Adrenal gland (tissue), 9 donors: ENCODE measurements at regions not wholly inside any gene's neighbourhood (a gene's known extent, or its start where the extent isn't known, plus 50 kb on each side); places are given as distances from the start of the nearest gene placed in this dataset.

ENCODE experiments used
- DNase-seq, 7 donors: peaks; one replicate each; pipeline ENCODE4 v3.0.0-alpha.2; 2019 to 2020
- H3K27ac ChIP-seq, 5 donors: fragments of 200-600 bp; sonication (generic) in 4 of 5; 1 replicate in 3 of 5; 2 replicates in 2 of 5; pipeline versions ENCODE4 v1.5.1 to v1.8.0; 2016 to 2020; ENCODE audit warnings: mild to moderate bottlenecking in 1 of 5
- H3K27me3 ChIP-seq: fragments of 200-600 bp; 2 replicates; pipeline ENCODE4 v1.8.0; 2021
- H3K36me3 ChIP-seq, 2 donors: fragments of 200-600 bp; replicated peaks in 1 of 2; 1 replicate in 1 of 2; 2 replicates in 1 of 2; pipeline versions ENCODE4 v1.5.1 to v1.8.0; 2018 to 2022
- H3K4me1 ChIP-seq, 2 donors: fragments of 200-600 bp; replicated peaks in 1 of 2; 1 replicate in 1 of 2; 2 replicates in 1 of 2; pipeline versions ENCODE4 v1.5.1 to v1.8.0; 2018 to 2021
- H3K4me3 ChIP-seq, 4 donors: fragments of 200-600 bp; sonication (generic) in 3 of 4; one replicate each; pipeline ENCODE4 v1.5.1; 2016 to 2018
- H3K9me3 ChIP-seq, 3 donors: fragments of 200-600 bp; sonication (generic) in 1 of 3; replicated peaks in 1 of 3; 1 replicate in 2 of 3; 2 replicates in 1 of 3; pipeline versions ENCODE4 v1.5.1 to v1.8.0; 2016 to 2021
- CTCF ChIP-seq, 6 experiments: fragments of 450-650 bp in 4 of 6; fragments of 200-600 bp in 2 of 6; sonication (generic) in 1 of 6; IDR thresholded peaks; 1 replicate in 5 of 6; 2 replicates in 1 of 6; pipeline versions ENCODE4 v1.5.1 to v1.8.0; 2016 to 2021; ENCODE audit warnings: antibody characterized with exemption in 6 of 6, mild to moderate bottlenecking in 2 of 6, moderate library complexity in 1 of 6
- POLR2A ChIP-seq, 2 donors: fragments of 450-650 bp; IDR thresholded peaks; one replicate each; pipeline ENCODE4 v1.6.1; 2017; ENCODE audit warnings: antibody characterized with exemption in 2 of 2, mild to moderate bottlenecking in 2 of 2, moderate library complexity in 1 of 2
- WGBS, 4 donors: extraction: QIAGEN DNeasy Blood & Tissue Kit in 2 of 4; methylation state at CpG; one replicate each; pipeline versions ENCODE4 v1.1.5 to v1.1.7; 2013 to 2017; 5-methylcytosine and 5-hydroxymethylcytosine counted together
- intact Hi-C, 2 donors: fragments of 100-400 bp; cut with DNase I; formaldehyde crosslinking; loops; one replicate each; pipeline versions ENCODE4 v1.14.1 to v1.15.0; 2022 to 2023
- donor health status: healthy with polysubstance abuse.
- donor health status: Bipolar disorder and iron deficiency.
- donor health status: DM: yes; HTN: yes; CAD: no.
- donor health status: DM: no; HTN: no; CAD: no.
- donor health status: DM: no; HTN: no; CAD: no.

GRCh38 chr12:24373004-24373403 lies 423.5 kb upstream of the SOX5 start:
- Histone ChIP-seq H3K9me3 (no peaks in the 10 kb centered on the region), H3K27me3 (no peaks in the 10 kb centered on the region), H3K27ac (no peak overlapping the region), H3K4me1 (no peaks in the 10 kb centered on the region), H3K36me3 (no peaks in the 10 kb centered on the region), H3K4me3 (no peak overlapping the region)
- WGBS, 4 donors = 70 to 79% (median 75%) methylated on average over 3 of the region's 3 CpGs
- no peak for DNase-seq
- no peak for TF ChIP-seq POLR2A (IDR thresholded peaks at IDR 0.05)
- no peak for TF ChIP-seq CTCF (IDR thresholded peaks at IDR 0.05)
- intact Hi-C loops = no loop called here

GRCh38 chr12:24366514-24366913 lies 417.0 kb upstream of the SOX5 start:
- Histone ChIP-seq H3K9me3 (no peaks in the 10 kb centered on the region), H3K36me3 (no peaks in the 10 kb centered on the region), H3K4me3 (no peak overlapping the region), H3K27ac (no peak overlapping the region), H3K4me1 (no peaks in the 10 kb centered on the region), H3K27me3 (no peaks in the 10 kb centered on the region)
- WGBS, 4 donors = 80 to 93% (median 82%) methylated on average over 1 of the region's 1 CpG
- intact Hi-C loops = no loop called here
- no peak for DNase-seq
- TF ChIP-seq POLR2A (IDR thresholded peaks at IDR 0.05) = no peak
- no peak for TF ChIP-seq CTCF (IDR thresholded peaks at IDR 0.05)

- no peak for DNase-seq
- H3K27ac ChIP-seq = no peak overlapping the region
- 42 to 76% (median 65%) methylated on average over 2 of the region's 2 CpGs for WGBS, 4 donors
- H3K9me3 ChIP-seq = no peaks in the 10 kb centered on the region
- no peak for TF ChIP-seq POLR2A (IDR thresholded peaks at IDR 0.05)
- no peak for TF ChIP-seq CTCF (IDR thresholded peaks at IDR 0.05)
- no peaks in the 10 kb centered on the region for H3K4me1 ChIP-seq
- intact Hi-C loops = no loop called here
- no peaks in the 10 kb centered on the region for H3K36me3 ChIP-seq
- H3K4me3 ChIP-seq = no peak overlapping the region
- H3K27me3 ChIP-seq = no peaks in the 10 kb centered on the region
Measured at GRCh38 chr12:24364921-24365320, 415.5 kb upstream of the SOX5 start.

GRCh38 chr12:24363177-24363754 lies 413.8 kb upstream of the SOX5 start:
- Histone ChIP-seq H3K27ac (no peak overlapping the region), H3K9me3 (no peaks in the 10 kb centered on the region), H3K27me3 (no peaks in the 10 kb centered on the region), H3K4me3 (no peak overlapping the region), H3K4me1 (no peaks in the 10 kb centered on the region), H3K36me3 (no peaks in the 10 kb centered on the region)
- 67 to 83% (median 73%) methylated on average over 3 of the region's 3 CpGs for WGBS, 4 donors
- intact Hi-C loops = no loop called here
- peak in 2 of 7 donors; percentile 11 to 24 for DNase-seq
- no peak for TF ChIP-seq CTCF (IDR thresholded peaks at IDR 0.05)
- TF ChIP-seq POLR2A (IDR thresholded peaks at IDR 0.05) = no peak
